ENCODE measurements at regions not wholly inside any gene's neighbourhood (a gene's known extent, or its start where the extent isn't known, plus 50 kb on each side); places are given as distances from the start of the nearest gene placed in this dataset.
A peak's percentile ranks its signal among the peaks of the same experiment; 100 is the strongest.

GRCh38 chr15:93722165-93722564, 509.2 kb upstream of the MCTP2 start:
- POLR2A ChIA-PET: no interaction called here
- CTCF ChIA-PET: no interaction called here
- Histone ChIP-seq H3K27ac (ENCODE audit: low read depth, low read length) (no peak overlapping the region), H3K4me3 (ENCODE audit: low read depth, low read length) (no peak overlapping the region), H3K27me3 (ENCODE audit: control insufficient read depth, insufficient read depth, low read length) (no peaks in the 10 kb centered on the region), H3K9me3 (ENCODE audit: control insufficient read depth, insufficient read depth, low read length) (no peaks in the 10 kb centered on the region)
- TF ChIP-seq CTCF (IDR thresholded peaks at IDR 0.05; ENCODE audit: low read depth, low read length): no peak
- no peak for DNase-seq (ENCODE audit: low read depth, low spot score)

DNA sequence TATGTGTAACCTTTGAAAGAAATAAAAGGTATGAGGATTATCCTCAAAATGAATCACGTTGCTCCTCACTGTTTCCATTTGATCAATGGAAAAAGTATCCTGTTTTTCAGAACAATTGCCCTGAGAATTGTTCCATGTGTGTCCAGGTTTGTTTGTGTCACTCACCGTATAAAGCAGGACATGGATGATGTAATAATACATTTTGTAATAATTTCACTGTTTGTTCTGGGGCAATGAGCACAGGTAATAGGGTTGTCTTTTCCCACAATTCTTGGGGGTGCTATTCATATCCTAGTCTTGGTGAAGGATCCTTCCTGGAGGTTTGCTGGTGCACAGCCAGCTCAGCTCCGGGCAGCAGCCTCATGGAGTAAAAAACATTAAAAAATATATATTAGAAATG, 510.8 kb upstream of the MCTP2 start:
- Histone ChIP-seq H3K4me3 (ENCODE audit: low read depth, low read length) (no peak overlapping the region), H3K27ac (ENCODE audit: low read depth, low read length) (no peak overlapping the region), H3K9me3 (ENCODE audit: control insufficient read depth, insufficient read depth, low read length) (no peaks in the 10 kb centered on the region), H3K27me3 (ENCODE audit: control insufficient read depth, insufficient read depth, low read length) (no peaks in the 10 kb centered on the region)
- ChIA-PET POLR2A (interaction anchor here (0.5 kb wide), 1 partner anchor 15 kb away, joined by 4 read pairs; no protein-coding TSS in a partner anchor), CTCF (interaction anchor here (1.0 kb wide), 1 partner anchor 690 kb away, joined by 3 read pairs; no protein-coding TSS in a partner anchor)
- TF ChIP-seq CTCF (IDR thresholded peaks at IDR 0.05; ENCODE audit: low read depth, low read length): no peak
- DNase-seq (ENCODE audit: low read depth, low spot score): no peak

- Histone ChIP-seq H3K27ac (ENCODE audit: low read depth, low read length) (peak overlapping the region; percentile 53), H3K4me3 (ENCODE audit: low read depth, low read length) (no peak overlapping the region), H3K27me3 (ENCODE audit: control insufficient read depth, insufficient read depth, low read length) (no peaks in the 10 kb centered on the region), H3K9me3 (ENCODE audit: control insufficient read depth, insufficient read depth, low read length) (no peaks in the 10 kb centered on the region)
- peak; percentile 26 for DNase-seq (ENCODE audit: low read depth, low spot score)
- TF ChIP-seq CTCF (IDR thresholded peaks at IDR 0.05; ENCODE audit: low read depth, low read length): no peak
- ChIA-PET POLR2A (interaction anchor here (0.5 kb wide), 1 partner anchor 15 kb away, joined by 4 read pairs; no protein-coding TSS in a partner anchor), CTCF (interaction anchor here (0.5 to 1.1 kb wide), 3 partner anchors 155 to 690 kb away, joined by 3 read pairs; no protein-coding TSS in a partner anchor)
These were observed 511.4 kb upstream of the MCTP2 start for GRCh38 chr15:93719921-93720351.

GRCh38 chr15:93716615-93717231, 514.6 kb upstream of the MCTP2 start:
- no peaks in the 10 kb centered on the region for H3K9me3 ChIP-seq (ENCODE audit: control insufficient read depth, insufficient read depth, low read length)
- no peak for TF ChIP-seq CTCF (IDR thresholded peaks at IDR 0.05; ENCODE audit: low read depth, low read length)
- ChIA-PET POLR2A (no interaction called here), CTCF (no interaction called here)
- H3K27ac ChIP-seq (ENCODE audit: low read depth, low read length): no peak overlapping the region
- no peaks in the 10 kb centered on the region for H3K27me3 ChIP-seq (ENCODE audit: control insufficient read depth, insufficient read depth, low read length)
- no peak for DNase-seq (ENCODE audit: low read depth, low spot score)
- H3K4me3 ChIP-seq (ENCODE audit: low read depth, low read length): no peak overlapping the region

- no peaks in the 10 kb centered on the region; the same call in 1 of the 2 replicates for H3K9me3 ChIP-seq (ENCODE audit: control insufficient read depth, insufficient read depth, low read length)
- no peak overlapping the region for H3K27ac ChIP-seq (ENCODE audit: low read depth, low read length)
- ChIA-PET POLR2A (no interaction called here), CTCF (interaction anchor here (1.3 kb wide), 1 partner anchor 410 kb away, joined by 3 read pairs; no protein-coding TSS in a partner anchor)
- TF ChIP-seq CTCF (IDR thresholded peaks at IDR 0.05; ENCODE audit: low read depth, low read length): no peak
- H3K27me3 ChIP-seq (ENCODE audit: control insufficient read depth, insufficient read depth, low read length): no peaks in the 10 kb centered on the region
- no peak overlapping the region for H3K4me3 ChIP-seq (ENCODE audit: low read depth, low read length)
- no peak for DNase-seq (ENCODE audit: low read depth, low spot score)
These were observed 521.7 kb upstream of the MCTP2 start for GRCh38 chr15:93709708-93710107.

Data from AG04450 (cell line).